Cerebellar cortex (tissue), 1 donor: ENCODE measurements at regions not wholly inside any gene's neighbourhood (a gene's known extent, or its start where the extent isn't known, plus 50 kb on each side); places are given as distances from the start of the nearest gene placed in this dataset.
"Not testable (repeated sequence)": the region's sequence is repeated elsewhere in the genome, so short reads cannot be mapped to it uniquely, and the experiment has no call there.

ENCODE experiments used
- DNase-seq: peaks from one replicate; pipeline ENCODE4 v3.0.0-alpha.2; 2015; ENCODE audit warnings: low spot score

DNA sequence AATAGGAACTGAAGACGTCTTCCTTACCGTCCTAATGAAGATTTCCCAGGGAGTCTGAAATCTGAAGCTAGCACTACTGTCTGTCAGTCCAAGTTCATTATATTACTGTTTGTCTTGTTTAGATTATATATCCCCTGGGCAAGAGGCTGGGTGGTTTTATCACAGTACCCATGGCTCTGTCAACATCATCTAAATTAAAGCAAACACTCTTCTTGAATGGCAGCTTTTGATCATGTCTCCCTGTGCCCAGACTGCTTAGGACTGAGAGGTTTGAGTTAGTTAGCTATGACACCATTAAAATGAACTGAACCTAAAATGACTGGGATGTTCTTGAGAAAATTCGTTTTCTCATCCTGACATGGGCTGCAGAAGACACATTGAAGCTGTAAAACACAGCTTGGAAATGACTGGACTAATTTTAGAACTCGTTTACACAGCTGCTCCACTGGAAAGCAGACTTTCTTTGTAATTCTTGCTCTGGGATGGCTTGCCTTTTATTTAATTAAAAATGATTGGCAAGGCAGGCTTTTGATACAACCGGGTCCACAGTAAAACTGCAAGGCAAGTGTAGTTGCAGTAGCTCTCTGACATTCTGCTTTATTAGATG lies 243.5 kb downstream of the MFSD1 start:
- DNase-seq = no peak

DNA sequence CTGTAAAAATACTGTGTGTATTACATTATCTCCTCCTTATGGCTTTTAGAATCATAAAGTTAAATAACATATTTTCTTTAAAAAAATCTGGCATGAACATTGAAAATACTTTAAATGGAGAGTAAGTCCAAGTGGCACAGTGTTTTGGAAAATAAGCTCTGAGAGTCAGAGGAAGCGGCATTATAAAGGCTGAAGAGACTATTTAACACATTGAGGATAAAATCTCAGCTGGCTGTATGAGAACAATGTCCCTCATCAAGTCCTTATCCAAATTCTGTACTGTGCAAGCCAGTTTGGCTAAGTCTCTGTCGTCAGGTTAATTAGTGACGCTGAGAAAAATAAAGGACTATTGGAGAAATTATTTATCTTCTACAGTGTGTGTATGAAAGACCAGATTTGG lies 245.5 kb downstream of the MFSD1 start:
- no peak for DNase-seq

DNA sequence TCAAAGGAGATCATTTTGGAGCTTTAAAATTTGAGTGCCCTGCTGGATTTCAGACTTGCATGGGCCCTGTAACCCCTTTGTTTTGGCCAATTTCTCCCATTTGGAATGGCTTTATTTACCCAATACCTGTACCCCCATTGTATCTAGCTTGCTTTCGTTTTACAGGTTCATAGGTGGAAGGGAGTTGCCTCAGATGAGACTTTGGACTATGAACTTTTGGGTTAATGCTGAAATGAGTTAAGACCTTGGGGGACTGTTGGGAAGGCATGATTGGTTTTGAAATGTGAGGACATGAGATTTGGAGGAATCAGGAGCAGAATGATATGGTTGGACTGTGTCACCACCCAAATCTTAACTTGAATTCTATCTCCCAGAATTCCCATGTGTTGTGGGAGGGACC lies 250.6 kb downstream of the MFSD1 start:
- DNase-seq = not testable (repeated sequence)

DNA sequence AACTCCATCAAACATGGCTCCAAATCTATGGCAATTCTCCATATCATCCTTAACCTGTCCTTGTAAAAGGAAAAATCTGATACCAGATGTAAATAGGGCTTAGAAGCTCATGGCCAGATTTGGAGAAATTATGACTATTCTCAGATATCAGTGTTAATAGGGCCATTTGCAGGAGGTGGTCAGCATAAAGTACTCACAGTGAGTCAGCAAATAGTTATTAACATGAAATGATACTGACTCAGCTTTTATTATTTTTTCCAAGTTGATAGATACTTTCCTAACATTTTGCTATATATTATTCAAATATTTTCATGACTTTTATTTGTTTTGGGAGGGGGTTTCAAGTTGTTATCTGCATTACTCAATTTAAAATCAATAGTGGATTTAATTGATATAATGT lies 255.8 kb downstream of the MFSD1 start:
- no peak for DNase-seq

DNA sequence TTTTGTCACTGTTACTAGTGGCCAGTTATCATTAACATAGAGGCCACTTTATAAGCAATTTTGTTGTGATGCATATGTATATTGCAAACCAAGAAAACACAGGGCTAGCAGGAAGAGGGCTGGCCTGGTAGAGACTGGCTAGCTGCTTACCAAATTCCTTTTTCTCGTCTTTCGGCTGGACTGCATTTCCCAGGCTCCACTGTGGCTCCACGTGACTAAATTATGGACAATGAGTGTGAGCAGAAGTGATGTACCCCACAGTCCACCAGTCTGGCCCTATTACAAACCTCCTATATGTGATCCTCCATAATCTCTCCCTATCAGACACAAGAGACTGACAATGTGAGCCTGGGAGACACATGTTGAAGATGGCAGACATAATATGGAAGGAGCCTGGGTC lies 257.0 kb downstream of the MFSD1 start:
- DNase-seq = no peak

DNA sequence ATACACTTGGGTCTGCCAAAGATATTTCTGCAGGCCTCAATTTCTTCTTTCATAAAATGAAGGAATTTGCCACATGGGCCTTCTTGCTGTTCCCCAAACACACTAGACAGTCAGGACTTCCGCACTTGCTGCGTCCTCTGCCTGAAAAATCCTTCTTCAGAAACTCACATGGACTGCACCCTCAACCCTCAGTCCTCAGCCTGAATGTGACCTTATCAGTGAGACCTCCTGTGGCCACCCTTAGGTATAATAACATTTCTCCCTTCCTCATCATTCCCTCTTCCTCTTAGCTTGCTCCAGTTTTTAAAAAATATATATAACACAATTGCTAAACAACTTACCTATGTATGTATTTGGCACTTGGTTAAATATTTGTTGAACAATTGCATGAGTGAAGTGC lies 257.5 kb downstream of the MFSD1 start:
- DNase-seq = no peak

DNA sequence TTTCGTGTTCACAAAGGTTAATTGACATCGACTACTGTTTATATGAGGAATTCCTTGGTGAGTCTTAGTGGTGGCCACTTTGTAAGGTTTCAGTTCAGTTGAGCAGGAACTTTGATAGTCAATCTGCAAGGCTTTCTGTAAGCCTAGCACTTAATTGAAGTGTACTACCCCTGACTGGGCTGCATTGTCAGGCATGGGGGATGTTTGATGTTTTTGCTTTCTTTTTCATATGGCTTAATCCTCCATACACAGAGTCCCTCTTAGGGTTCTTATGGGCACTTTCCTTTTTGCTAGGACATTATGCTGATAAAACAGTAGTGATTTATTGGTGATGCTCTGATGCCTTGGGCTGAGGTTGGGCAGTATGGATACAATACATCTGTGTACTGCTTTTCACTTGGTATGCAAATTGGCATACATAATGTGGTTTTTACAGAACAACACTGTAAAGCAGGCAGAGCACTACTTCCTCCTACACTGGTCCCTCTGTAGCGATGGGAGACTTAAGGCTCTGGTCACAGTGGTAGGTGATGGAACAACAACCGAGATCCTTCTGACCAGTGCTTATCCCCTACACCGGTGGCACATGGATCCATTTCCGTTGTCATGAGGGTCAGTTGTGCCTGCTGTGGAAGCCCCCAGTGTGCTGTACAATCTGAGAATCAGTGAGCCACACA lies 261.0 kb downstream of the MFSD1 start:
- no peak for DNase-seq

DNA sequence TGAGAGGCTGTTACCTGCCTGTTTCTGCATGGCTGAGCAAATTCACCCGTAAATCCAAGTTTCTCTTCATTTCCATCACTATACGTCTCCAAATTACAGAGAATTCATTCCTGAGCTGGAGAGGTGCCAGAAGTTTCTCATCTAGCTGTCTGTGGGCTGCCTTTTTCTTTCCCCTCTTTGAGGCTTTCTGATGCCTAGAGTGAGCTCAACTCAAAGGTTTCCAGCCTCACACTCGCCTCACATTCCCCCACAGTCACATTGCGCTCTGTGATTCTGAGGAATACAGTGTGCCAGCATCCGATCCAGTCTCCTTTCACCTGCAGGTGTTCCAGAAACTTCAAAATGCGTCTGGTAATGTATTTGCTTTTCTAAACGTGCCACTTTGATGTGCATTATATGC lies 267.2 kb downstream of the MFSD1 start, which contains the start of gene IQCJ:
TSS of gene IQCJ (plus strand) at position 229 of the 400 bp plus-strand sequence.
- DNase-seq = no peak

DNA sequence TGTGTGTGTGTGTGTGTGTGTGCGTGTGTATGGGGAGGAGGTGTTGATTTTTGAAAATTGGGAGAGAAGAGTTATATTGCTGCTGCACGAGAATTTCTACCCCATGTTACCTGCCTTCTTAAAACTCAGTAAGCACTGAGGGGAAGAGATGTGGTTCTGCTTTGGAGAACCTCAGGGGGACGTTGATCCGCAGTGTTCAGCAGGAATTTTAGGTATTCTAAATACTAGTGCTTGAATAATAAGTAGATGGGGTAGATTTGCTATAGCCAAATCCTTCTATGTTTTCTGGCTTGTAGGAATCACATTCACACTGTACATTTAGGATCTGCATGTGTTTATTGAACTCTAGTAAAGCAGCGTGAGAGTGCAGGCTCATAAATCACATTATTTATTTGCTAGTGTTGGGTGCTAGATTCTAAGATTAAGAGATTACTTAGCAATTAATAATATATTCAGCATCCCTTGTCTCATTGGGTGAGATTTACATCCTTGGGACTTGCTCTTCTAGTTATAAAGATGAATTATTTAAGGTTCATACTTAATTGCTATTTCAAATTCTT lies 268.1 kb downstream of the MFSD1 start:
- no peak for DNase-seq

DNA sequence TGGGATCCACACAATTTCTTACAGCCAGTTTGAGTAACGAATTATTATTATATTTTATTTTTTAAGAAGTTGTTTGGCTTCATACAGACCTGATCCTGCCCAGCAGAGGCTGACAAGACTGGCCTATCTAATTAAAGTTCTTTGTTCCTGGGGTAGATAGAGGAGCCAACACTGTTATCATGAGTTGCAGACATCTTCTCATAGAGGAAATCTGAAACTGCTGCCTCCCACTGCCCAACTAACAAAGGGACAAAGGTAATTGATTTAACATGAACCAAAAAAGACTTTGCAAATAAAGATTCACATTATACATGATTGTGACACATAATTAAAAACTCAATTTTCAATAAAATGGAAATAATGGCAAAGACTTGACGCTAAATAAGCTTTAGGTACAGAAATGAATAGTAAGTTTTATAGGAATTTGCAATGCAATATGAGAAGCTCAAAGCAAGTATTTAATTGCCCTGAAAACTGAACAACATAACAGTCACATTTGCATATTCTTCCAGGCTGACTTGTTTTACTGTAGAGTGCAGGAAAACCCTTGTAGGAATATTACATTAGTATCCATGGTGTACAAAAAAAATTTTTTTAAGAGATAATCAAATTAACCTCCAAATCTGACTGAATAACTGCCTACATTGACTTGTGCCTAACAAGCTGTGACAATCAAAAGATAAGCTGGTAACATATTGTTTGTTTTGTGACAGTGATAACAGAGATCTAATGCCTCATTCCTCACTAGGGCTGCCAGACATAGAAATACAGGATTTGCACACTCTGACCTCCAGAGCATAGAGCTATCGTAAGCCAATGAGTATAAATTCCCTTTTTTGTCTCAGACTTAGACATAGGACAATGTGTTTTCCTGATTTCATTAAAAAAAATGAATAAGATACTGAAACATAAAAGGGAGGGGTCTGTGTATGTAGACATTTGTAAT lies 273.2 kb downstream of the MFSD1 start:
- no peak for DNase-seq

DNA sequence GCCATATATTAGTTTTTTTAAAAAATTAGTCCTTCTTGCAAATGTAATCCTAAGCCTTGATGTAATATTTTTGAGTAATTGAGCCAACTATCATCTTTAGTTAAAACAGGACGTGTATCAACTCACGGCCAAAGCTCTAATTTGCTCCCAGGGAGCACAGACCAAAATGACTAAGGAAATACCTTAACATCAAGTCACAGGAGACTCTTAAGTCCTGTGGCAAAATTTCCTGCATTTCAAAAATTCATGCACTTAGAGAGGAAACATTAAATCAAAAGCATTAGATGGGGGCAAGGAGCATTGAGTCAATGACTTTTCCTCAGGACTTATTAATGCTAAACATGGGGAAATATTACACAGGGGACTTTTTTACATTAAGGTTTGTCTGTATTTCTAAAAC lies 276.0 kb downstream of the MFSD1 start:
- no peak for DNase-seq

DNA sequence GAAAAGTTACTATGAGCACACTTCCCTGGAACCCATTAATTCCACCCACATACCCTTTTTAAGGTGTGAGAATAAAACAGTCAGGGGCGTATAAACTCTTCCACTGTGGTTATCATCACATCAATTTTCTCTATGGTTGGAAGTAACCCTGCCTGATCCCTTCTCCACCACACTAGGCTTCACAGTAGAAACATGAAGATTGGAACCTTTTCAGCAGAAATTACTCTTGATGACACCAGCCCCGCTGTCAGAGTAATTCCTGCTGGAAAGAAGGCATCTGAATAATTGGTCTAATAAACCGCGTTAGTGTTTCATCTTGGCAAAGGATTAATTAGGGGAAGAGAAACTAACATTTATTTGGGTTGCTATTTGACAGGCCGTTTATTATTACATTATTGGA lies 278.4 kb downstream of the MFSD1 start:
- no peak for DNase-seq

DNA sequence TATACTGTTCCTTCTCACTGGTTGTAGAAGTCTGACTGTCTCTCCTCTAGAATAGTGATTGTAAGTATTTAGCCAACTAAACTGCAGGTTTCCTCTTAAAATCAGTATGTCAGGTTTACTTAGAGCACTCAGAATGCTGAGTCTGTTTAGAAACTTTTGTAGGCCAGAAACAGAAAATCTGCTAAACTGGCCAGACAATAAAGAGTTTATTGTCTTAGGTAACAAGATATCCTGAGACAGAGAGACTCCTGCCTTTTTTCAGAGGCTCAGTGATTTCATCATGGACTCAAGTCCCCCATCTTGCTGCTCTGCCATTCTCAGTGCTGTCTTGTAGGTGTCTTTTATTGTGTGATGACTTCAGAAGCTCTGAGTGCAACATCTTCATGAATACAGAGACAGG lies 279.0 kb downstream of the MFSD1 start:
- DNase-seq = no peak

DNA sequence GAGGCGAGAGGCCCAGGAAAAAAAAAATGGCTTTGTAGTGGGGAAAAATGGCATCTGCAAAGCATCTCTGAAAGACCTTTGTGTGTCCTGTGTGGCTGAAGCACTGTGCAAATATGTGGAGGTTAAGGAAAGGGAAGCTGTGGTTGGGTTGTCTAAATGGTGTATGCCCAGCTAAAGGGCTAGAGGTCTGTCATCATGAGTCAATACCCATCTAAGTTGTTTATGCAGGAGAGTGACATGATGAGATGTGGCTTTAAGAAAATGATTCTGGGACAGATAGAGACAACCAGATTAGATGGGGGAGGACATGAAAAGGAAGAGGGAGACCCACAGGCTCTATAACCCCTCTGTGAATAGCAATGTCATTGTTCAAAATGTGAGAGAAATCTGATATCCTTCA lies 280.7 kb downstream of the MFSD1 start:
- DNase-seq = no peak

DNA sequence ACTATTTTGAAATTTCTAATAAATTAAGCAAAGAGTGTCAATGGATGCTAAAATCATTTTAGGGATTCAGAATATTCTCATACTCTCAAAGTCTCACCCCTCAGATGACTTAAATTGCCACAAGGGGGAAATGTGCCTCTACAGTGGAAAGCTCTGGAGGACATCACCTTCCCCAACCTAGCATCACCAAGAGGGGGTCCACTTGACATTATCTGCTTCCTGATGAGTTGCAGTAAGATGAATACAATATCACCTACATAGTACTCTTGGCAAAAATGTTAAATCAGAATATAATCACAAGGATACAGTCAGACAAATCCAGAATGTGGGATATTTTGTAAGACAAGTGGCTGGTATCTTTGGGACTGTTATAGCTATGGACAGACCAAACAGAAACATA lies 290.1 kb downstream of the MFSD1 start:
- no peak for DNase-seq

DNA sequence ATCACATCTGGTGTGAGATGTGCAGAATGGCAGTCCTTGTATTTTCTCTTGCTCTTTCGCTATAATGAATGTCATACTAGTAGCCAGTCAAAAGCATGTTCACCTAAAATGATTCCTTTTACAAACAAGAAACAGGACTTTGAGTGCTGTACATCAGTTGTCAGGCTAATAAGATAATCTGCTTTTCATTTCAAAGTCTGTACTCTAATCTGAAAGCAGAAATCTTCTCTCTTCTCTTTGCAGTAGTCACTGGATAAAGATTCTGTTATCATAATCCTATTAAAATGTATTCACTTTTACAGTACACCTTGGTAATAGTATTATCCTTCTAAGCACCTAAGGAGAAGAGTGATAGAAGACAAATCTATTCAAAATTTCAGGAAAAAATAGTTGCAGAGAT lies 300.1 kb downstream of the MFSD1 start:
- DNase-seq = no peak

DNA sequence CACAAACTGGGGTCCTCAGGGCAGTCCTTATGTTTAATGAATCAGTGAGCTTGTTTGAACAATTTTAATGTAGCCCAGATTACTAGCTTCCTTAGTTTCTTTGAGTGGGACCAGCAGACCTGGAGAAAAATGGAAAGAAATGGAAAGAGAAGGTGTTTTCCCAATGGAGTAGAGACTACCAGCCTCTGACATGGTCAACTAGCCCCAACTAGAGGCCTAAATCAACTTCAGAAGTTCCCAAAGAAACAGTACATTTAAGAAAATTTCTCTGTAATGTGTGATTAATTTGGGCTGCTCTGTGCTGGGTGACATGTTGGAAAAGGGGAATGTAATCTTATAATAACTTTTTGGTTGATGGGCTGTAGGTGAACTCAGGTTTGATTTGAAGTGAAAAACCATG lies 310.9 kb downstream of the MFSD1 start:
- no peak for DNase-seq

DNA sequence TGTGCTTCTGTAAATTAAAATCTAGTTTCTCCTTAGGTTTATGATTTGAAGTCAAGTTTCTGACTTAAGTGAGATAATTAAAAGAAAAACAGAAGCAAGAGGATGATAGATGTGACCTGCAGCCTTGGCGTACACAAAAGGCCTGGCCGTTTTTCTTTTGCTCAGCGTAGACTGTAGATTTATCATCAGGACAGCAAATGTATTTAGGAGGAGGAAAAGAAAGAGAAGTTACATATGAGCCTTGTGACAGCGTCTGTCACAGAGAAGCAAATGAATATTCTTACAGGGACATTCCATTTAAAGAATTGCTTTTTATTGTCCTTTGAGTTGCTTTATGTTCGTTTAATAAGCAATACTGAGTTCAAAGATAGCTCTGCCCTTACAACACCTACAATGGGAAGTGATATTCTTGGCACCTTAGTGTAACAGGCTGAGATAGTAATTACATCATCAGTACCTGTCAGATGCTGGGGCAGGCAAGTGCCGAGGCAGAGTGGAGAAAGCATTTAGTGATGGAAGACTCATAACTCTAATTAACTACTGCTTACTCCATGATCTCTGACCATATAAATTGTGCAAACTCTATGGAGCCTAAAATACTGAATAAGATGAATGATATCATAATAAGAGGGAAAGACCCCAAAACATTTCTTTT lies 311.5 kb downstream of the MFSD1 start:
- DNase-seq = no peak

DNA sequence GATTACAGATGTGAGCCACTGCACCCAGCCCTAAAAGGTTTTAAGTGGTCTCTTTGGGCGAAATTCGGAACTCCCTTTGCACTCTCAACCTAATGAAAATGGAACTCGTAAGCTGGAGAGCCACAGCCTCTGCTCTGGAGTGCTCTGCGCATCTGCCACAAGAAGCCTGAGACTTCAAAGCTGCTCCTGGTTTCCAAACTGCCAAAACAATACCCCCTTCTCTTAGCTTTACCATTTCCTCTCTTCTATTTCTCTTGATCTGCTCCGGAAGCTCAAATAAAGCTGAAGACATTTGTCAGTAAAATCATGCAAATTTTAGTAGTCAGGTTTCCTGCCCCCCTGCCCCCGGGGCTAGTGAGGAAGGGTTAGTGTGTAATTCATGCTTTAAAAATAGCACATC lies 312.7 kb downstream of the MFSD1 start:
- DNase-seq = no peak

DNA sequence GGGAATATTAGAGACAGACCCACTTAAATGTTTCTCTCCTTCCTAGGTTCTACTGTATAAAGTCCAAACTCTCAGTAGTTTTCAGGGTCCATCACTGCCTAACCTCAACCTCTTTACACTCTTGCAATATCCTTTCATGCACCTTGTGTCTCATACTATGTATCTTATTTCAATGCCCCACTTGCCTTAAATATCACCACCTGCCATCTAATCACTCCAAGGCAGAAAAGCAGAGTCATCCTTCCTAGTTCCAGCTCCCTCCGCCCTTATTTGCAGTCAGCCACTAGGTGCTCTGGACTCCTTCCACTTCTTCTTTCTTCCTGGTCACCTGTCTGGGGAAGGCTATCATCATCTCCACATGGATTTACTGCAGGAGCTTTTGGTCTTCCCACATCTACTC lies 322.0 kb downstream of the MFSD1 start:
- no peak for DNase-seq

DNA sequence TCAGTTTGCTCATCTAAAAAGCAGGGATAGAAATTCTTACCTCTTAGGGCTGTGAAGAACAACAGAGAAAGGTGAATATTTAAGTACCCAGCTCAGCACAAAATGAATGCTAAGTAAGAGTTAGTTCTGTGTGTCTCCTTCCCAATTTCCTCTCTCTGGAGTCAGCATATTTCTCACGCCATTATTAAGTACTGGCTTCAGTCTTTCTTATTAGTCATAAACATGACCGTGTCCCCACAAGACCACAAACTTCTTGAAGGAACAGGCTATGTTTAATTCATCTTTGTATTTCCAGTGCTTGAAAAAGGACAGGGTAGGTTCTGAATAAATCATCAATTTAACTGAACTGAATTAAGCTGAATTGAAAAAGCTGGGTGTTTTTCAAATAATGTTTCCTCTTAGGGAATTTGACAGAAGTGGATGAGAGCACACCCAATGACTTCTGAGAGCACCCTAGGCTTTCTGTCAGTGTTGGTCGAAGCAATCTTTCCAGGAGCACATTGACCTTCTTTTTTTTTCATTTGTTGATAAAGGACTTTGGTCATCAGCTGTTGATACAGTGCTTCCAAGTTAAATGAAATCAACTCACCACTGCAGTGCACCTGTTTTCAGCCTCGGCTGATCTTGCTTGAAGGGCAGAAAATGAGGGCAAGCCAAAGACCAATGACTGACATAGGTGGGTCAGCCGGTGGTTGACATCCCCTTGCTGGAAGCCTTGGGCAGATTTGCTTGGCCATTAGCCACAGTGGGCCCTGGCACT lies 324.6 kb downstream of the MFSD1 start:
- DNase-seq = no peak

DNA sequence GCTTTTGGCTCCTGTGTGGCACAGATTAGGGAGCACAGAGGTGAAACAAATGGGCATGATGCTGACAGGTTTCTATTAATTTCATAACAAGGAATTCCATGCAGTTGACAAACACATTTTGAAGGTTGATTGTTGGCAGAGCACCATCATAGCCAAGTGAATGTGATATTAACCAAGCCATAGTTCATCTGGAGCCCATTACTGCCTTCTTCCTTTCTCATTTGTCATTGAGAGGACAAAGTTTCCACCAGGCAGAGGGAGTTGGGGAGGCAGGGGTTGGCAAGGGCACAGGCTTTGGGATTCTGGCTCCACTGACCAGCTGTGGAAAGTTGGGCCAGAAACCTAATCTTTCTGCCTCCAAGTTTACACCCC lies 325.2 kb downstream of the MFSD1 start:
- DNase-seq = no peak
